Trophoblast cell (in vitro differentiated cells and primary cell): ENCODE measurements at regions not wholly inside any gene's neighbourhood (a gene's known extent, or its start where the extent isn't known, plus 50 kb on each side); places are given as distances from the start of the nearest gene placed in this dataset.
"Not testable (repeated sequence)": the region's sequence is repeated elsewhere in the genome, so short reads cannot be mapped to it uniquely, and the experiment has no call there.

Experiments
- DNase-seq, 2 donors: peaks; one replicate each; pipeline ENCODE4 v3.0.0-alpha.2; 2016
- H2AFZ ChIP-seq: 2 replicates; pipeline ENCODE4 v1.6.1; 2013; ENCODE audit warnings: low read length, moderate library complexity, mild to moderate bottlenecking; ENCODE audit not compliant: insufficient read depth, poor library complexity
- H2AK5ac ChIP-seq: 2 replicates; pipeline ENCODE4 v1.6.1; 2013; ENCODE audit warnings: mild to moderate bottlenecking, low read length
- H2BK120ac ChIP-seq: 2 replicates; pipeline ENCODE4 v1.6.1; 2013; ENCODE audit warnings: low read length, mild to moderate bottlenecking, moderate library complexity; ENCODE audit not compliant: insufficient read depth, poor library complexity
- H2BK12ac ChIP-seq: 2 replicates; pipeline ENCODE4 v1.6.1; 2013; ENCODE audit warnings: mild to moderate bottlenecking, low read length, moderate library complexity
- H2BK5ac ChIP-seq: 2 replicates; pipeline ENCODE4 v1.6.1; 2013; ENCODE audit warnings: low read length, low read depth, moderate library complexity, mild to moderate bottlenecking; ENCODE audit not compliant: poor library complexity
- H3K14ac ChIP-seq: 2 replicates; pipeline ENCODE4 v1.6.1; 2013; ENCODE audit warnings: mild to moderate bottlenecking, low read length
- H3K18ac ChIP-seq: 2 replicates; pipeline ENCODE4 v1.6.1; 2013; ENCODE audit warnings: mild to moderate bottlenecking, low read length
- H3K23ac ChIP-seq: 2 replicates; pipeline ENCODE4 v1.6.1; 2013; ENCODE audit warnings: low read length
- H3K27ac ChIP-seq: 2 replicates; pipeline ENCODE4 v1.5.1; 2013; ENCODE audit warnings: low read depth, mild to moderate bottlenecking, inconsistent platforms, low read length, moderate library complexity
- H3K27me3 ChIP-seq: 2 replicates; pipeline ENCODE4 v1.6.1; 2013; ENCODE audit warnings: inconsistent platforms, mild to moderate bottlenecking, low read length, moderate library complexity; ENCODE audit not compliant: insufficient read depth
- H3K36me3 ChIP-seq, 2 experiments: 1 replicate in 1 of 2; 2 replicates in 1 of 2; pipeline ENCODE4 v1.6.1; 2013; ENCODE audit warnings: low read length in 2 of 2, mild to moderate bottlenecking in 2 of 2, moderate library complexity in 1 of 2; ENCODE audit not compliant: insufficient read depth in 2 of 2, control insufficient read depth in 1 of 2
- H3K4ac ChIP-seq: 2 replicates; pipeline ENCODE4 v1.6.1; 2013; ENCODE audit warnings: low read depth, mild to moderate bottlenecking, low read length, moderate library complexity
- H3K4me1 ChIP-seq, 2 experiments: 1 replicate in 1 of 2; 2 replicates in 1 of 2; pipeline ENCODE4 v1.6.1; 2013; ENCODE audit warnings: low read length in 2 of 2, mild to moderate bottlenecking in 2 of 2, moderate library complexity in 1 of 2; ENCODE audit not compliant: insufficient read depth in 2 of 2, control insufficient read depth in 1 of 2
- H3K4me2 ChIP-seq: 2 replicates; pipeline ENCODE4 v1.6.1; 2013; ENCODE audit warnings: inconsistent platforms, mild to moderate bottlenecking, low read length, moderate library complexity
- H3K4me3 ChIP-seq: 2 replicates; pipeline ENCODE4 v1.5.1; 2013; ENCODE audit warnings: mild to moderate bottlenecking, low read depth, low read length, inconsistent platforms
- H3K79me1 ChIP-seq: one replicate; pipeline ENCODE4 v1.6.1; 2013; ENCODE audit warnings: low read length
- H3K79me2 ChIP-seq: 2 replicates; pipeline ENCODE4 v1.6.1; 2013; ENCODE audit warnings: low read length, mild to moderate bottlenecking; ENCODE audit not compliant: control insufficient read depth, insufficient read depth, poor library complexity
- H3K9ac ChIP-seq: 2 replicates; pipeline ENCODE4 v1.6.1; 2013; ENCODE audit warnings: mild to moderate bottlenecking, low read length
- H3K9me3 ChIP-seq: 2 replicates; pipeline ENCODE4 v1.6.1; 2013; ENCODE audit warnings: low read depth, mild to moderate bottlenecking, control low read depth, inconsistent platforms, low read length; ENCODE audit not compliant: insufficient read depth
- H4K12ac ChIP-seq: 2 replicates; pipeline ENCODE4 v1.6.1; 2013; ENCODE audit warnings: low read depth, mild to moderate bottlenecking, low read length, moderate library complexity
- H4K8ac ChIP-seq: 2 replicates; pipeline ENCODE4 v1.6.1; 2013; ENCODE audit warnings: low read depth, mild to moderate bottlenecking, low read length, moderate library complexity
- H4K91ac ChIP-seq: one replicate; pipeline ENCODE4 v1.6.1; 2013; ENCODE audit warnings: low read depth, mild to moderate bottlenecking, low read length, moderate library complexity
- WGBS: extraction: QIAGEN DNeasy Blood & Tissue Kit; methylation state at CpG from one replicate; pipeline ENCODE4 v1.1.7; 2013; ENCODE audit warnings: missing lambda C conversion rate; ENCODE audit not compliant: insufficient read length, insufficient coverage; ENCODE audit errors: extremely low coverage; 5-methylcytosine and 5-hydroxymethylcytosine counted together

DNA sequence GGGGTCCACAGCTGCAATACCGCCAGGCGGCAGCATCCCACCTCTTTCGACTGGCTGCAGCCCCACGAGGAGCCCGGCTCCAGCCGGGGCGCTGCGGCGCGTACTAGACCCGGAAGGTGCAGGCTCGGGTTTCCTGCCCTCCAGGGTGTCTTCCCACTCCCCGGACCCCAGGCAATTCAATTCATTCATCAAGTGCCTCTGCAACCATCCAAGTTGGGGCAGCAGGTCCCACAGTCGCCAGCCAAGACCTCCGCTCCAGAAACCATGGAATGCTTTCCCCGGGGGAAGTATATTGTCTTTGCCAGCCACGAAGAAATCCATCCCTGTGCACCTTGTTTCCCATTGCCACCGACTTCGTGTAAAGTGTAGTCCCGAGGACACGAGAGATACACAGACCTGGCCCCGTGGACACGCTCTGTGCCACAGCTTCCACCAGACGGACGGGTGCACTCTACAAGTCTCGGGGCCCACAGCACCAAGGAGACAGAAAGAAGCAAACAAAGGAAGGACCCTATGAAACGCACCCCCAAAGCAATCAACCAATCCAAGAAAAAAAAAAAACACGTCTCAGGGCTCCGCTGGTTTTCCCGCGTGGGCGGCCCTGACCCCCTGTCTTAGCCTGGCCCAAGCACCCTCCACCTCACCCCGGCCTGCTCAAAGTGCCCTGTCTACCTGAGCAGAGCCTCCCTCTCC lies 3930.2 kb upstream of the OR11H1 start:
- H3K27ac ChIP-seq, H3K79me1 ChIP-seq, H4K8ac ChIP-seq, DNase-seq, H3K79me2 ChIP-seq, H3K18ac ChIP-seq, H3K4ac ChIP-seq, H3K4me2 ChIP-seq, H3K23ac ChIP-seq, H2AK5ac ChIP-seq, H3K36me3 ChIP-seq, H3K27me3 ChIP-seq, H3K9ac ChIP-seq, H2AFZ ChIP-seq, H2BK5ac ChIP-seq, H4K12ac ChIP-seq, H2BK12ac ChIP-seq, H2BK120ac ChIP-seq, H3K4me1 ChIP-seq, H3K14ac ChIP-seq, H4K91ac ChIP-seq: not testable (repeated sequence)
- Histone ChIP-seq H3K9me3 (peaks cover 51% of the 10 kb centered on the region), H3K4me3 (peak overlapping the region; percentile 52)
- no CpG with 5 or more reads among the region's 33 CpGs for WGBS

DNA sequence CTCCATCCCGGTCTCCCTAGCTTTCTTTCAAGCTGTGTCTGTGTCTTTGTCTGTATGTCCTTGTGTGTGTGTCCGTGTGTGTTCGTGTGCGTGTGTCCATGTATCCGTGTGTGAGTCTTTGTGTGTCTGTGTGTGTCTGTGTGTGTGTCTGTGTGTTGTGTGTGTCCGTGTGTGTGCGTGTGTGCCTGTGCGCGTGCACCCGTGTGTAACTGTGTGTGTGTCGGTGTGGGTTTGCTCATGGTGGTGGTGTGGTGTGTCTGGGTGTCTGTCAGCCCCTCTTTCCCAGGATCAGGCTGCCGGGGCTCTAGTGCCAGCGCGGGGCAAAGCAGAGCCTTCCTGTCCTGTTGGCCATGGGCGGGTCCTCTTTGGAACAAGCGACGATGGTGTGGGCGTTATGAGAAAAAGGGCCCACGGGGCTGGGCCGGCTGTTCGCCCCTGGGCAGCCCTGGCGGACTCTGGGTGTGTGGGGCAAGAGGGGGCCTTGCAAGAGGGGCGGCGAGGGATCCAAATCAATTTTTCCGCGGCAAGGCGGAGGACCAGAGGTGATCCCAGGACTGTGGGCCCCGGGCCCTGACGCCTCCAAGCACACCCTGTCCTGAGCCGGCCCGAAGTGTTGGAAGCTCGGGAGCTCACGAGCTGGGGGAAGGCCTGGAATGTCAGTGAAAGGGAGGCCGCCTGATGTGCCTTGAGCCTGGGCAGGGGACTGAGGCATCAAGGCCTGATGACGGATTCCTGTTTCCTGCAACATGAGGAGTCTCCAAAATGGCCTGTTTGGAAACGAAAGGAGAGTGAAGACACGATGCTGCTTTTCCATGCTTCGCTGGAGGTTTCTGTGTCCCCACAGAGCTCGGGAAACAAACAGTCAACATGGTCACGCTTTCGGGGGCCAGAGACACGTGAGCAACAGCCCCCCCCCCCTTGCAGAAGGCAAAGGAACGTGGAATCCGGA lies 3929.2 kb upstream of the OR11H1 start:
- Histone ChIP-seq H3K79me1 (no peaks in the 10 kb centered on the region), H2BK5ac (no peak overlapping the region), H3K9ac (no peak overlapping the region), H3K9me3 (peaks cover 51% of the 10 kb centered on the region), H3K23ac (no peak overlapping the region), H3K4ac (no peak overlapping the region), H2AFZ (no peak overlapping the region), H3K27me3 (no peaks in the 10 kb centered on the region), H3K4me1 (no peaks in the 10 kb centered on the region), H3K4me2 (no peak overlapping the region), H2AK5ac (no peak overlapping the region), H2BK12ac (no peak overlapping the region), H2BK120ac (no peak overlapping the region), H3K18ac (no peak overlapping the region), H3K79me2 (no peaks in the 10 kb centered on the region), H4K8ac (no peak overlapping the region), H3K27ac (no peak overlapping the region), H4K12ac (no peak overlapping the region), H4K91ac (no peak overlapping the region), H3K14ac (no peak overlapping the region), H3K4me3 (peak overlapping the region; percentile 60), H3K36me3 (no peaks in the 10 kb centered on the region)
- WGBS = no CpG with 5 or more reads among the region's 44 CpGs
- DNase-seq = no peak

GRCh38 chr22:11599456-11599855 lies 3928.5 kb upstream of the OR11H1 start:
- no CpG with 5 or more reads among the region's 19 CpGs for WGBS
- not testable (repeated sequence) for H2AFZ ChIP-seq, H3K79me2 ChIP-seq, H3K4me3 ChIP-seq, H3K4me1 ChIP-seq, H4K12ac ChIP-seq, H3K4me2 ChIP-seq, H3K79me1 ChIP-seq, H3K9ac ChIP-seq, H3K14ac ChIP-seq, H2BK120ac ChIP-seq, H2BK5ac ChIP-seq, H3K23ac ChIP-seq, H3K27me3 ChIP-seq, H3K18ac ChIP-seq, H4K91ac ChIP-seq, H3K27ac ChIP-seq, H2AK5ac ChIP-seq, H4K8ac ChIP-seq, H2BK12ac ChIP-seq, H3K4ac ChIP-seq, H3K36me3 ChIP-seq, DNase-seq
- H3K9me3 ChIP-seq = peaks cover 49% of the 10 kb centered on the region

DNA sequence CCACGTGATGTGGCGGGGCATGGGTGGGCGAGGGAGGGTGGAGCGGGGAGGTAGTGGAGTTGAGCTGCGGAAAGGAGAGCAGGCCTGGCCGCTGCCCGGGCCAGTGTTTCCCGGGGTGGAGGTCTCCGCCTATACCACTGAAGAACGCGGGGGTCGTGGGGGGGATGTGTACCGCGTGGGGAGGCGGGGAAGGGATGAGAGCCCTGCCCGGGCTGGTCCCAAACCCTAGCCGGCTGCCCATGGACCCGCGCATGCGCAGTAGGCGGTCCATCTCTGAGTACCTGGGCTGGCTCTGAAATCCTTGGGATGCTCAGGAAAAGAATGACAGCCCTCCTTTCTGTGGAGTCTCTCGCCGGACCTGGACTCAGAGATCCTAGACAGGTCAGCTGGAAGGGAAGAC lies 3927.8 kb upstream of the OR11H1 start:
- no CpG with 5 or more reads among the region's 23 CpGs for WGBS
- not testable (repeated sequence) for DNase-seq, H3K14ac ChIP-seq, H3K4me3 ChIP-seq, H2BK120ac ChIP-seq, H2AK5ac ChIP-seq, H3K79me2 ChIP-seq, H2BK12ac ChIP-seq, H2BK5ac ChIP-seq, H3K27ac ChIP-seq, H3K4ac ChIP-seq, H2AFZ ChIP-seq, H4K12ac ChIP-seq, H3K36me3 ChIP-seq, H3K18ac ChIP-seq, H4K91ac ChIP-seq, H3K9ac ChIP-seq, H4K8ac ChIP-seq, H3K79me1 ChIP-seq, H3K4me2 ChIP-seq, H3K27me3 ChIP-seq, H3K4me1 ChIP-seq, H3K23ac ChIP-seq
- peaks cover 50% of the 10 kb centered on the region for H3K9me3 ChIP-seq
